ENCODE measurements at regions not wholly inside any gene's neighbourhood (a gene's known extent, or its start where the extent isn't known, plus 50 kb on each side); places are given as distances from the start of the nearest gene placed in this dataset.

DNA sequence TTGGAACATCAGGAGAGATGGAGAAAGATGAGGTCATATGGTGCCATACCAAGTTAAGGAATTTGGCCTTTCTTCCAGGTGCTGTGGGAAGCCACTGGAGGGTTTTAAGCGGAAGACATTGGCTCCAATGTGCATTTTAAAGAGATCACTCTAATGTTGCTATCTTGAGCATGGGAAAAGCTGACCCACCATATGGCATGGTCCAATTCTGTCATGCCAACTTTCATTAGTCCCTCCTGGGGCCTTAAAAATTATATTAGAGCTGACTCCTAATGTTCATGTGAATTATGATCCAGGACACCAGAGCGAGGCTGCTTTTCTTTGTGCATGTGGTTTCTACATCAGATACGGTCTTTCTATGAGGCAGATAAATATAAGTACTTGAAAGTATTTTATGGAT lies 335.0 kb upstream of the TSHZ2 start:
- H3K27ac ChIP-seq (ENCODE audit: low read length), result no peak overlapping the region
- no peak overlapping the region for H3K4me2 ChIP-seq (ENCODE audit: low read depth, low read length)
- no peaks in the 10 kb centered on the region for H4K20me1 ChIP-seq (ENCODE audit: insufficient read depth, low read length)
- no peaks in the 10 kb centered on the region for H3K36me3 ChIP-seq (replicated peaks; ENCODE audit: insufficient read depth, low read length)
- H3K9me2 ChIP-seq (replicated peaks; ENCODE audit: insufficient read depth, low read length), result no peaks in the 10 kb centered on the region
- no peaks in the 10 kb centered on the region for H3F3A ChIP-seq (ENCODE audit: insufficient read depth, low read length)
- H3K4me3 ChIP-seq (ENCODE audit: low read length), result no peak overlapping the region
- H3K9me3 ChIP-seq (replicated peaks; ENCODE audit: insufficient read depth, low read length), result no peaks in the 10 kb centered on the region
- no peaks in the 10 kb centered on the region for H3K79me2 ChIP-seq (ENCODE audit: low read length)
- no peaks in the 10 kb centered on the region for H3K4me1 ChIP-seq (ENCODE audit: low read length)
- no peak for DNase-seq
- H3K27me3 ChIP-seq (replicated peaks; ENCODE audit: insufficient read depth, low read length), result no peaks in the 10 kb centered on the region
- H3K9ac ChIP-seq (ENCODE audit: low read length), result no peak overlapping the region
- no peak overlapping the region for H2AFZ ChIP-seq (ENCODE audit: low read length)
- TF ChIP-seq EZH2 (optimal IDR thresholded peaks at IDR 0.05; ENCODE audit: low read depth, low read length) (no peak), EZH2phosphoT487 (IDR thresholded peaks at IDR 0.05; ENCODE audit: low read length) (no peak)
- TF ChIP-seq, protein P1, sequence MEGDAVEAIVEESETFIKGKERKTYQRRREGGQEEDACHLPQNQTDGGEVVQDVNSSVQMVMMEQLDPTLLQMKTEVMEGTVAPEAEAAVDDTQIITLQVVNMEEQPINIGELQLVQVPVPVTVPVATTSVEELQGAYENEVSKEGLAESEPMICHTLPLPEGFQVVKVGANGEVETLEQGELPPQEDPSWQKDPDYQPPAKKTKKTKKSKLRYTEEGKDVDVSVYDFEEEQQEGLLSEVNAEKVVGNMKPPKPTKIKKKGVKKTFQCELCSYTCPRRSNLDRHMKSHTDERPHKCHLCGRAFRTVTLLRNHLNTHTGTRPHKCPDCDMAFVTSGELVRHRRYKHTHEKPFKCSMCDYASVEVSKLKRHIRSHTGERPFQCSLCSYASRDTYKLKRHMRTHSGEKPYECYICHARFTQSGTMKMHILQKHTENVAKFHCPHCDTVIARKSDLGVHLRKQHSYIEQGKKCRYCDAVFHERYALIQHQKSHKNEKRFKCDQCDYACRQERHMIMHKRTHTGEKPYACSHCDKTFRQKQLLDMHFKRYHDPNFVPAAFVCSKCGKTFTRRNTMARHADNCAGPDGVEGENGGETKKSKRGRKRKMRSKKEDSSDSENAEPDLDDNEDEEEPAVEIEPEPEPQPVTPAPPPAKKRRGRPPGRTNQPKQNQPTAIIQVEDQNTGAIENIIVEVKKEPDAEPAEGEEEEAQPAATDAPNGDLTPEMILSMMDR (IDR thresholded peaks at IDR 0.05; ENCODE audit: low read length), result no peak

DNA sequence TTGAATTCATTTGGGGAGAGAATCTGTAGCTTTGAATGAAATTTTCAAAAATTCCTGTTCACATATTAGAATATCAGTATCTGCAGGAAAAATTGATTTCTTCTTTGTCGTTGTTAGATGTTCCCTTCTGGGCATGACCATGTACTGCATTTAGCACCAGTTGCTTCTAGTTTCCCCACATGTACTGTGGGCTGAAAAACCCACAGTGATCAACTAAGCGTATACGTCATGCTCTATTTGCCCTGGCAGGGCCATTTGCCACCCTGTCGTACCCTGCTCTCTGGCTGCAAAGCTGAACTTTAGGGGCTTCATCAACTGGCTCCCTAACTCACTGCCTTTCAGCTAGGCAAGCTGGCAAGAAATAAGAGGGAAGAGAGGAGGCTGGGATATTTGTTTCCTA lies 340.7 kb upstream of the TSHZ2 start:
- Histone ChIP-seq H4K20me1 (ENCODE audit: insufficient read depth, low read length) (no peaks in the 10 kb centered on the region), H3K9ac (ENCODE audit: low read length) (no peak overlapping the region), H2AFZ (ENCODE audit: low read length) (no peak overlapping the region), H3K9me3 (replicated peaks; ENCODE audit: insufficient read depth, low read length) (no peaks in the 10 kb centered on the region), H3K36me3 (replicated peaks; ENCODE audit: insufficient read depth, low read length) (no peaks in the 10 kb centered on the region), H3F3A (ENCODE audit: insufficient read depth, low read length) (no peaks in the 10 kb centered on the region), H3K4me1 (ENCODE audit: low read length) (no peaks in the 10 kb centered on the region), H3K9me2 (replicated peaks; ENCODE audit: insufficient read depth, low read length) (no peaks in the 10 kb centered on the region), H3K4me2 (ENCODE audit: low read depth, low read length) (no peak overlapping the region), H3K79me2 (ENCODE audit: low read length) (no peaks in the 10 kb centered on the region), H3K27me3 (replicated peaks; ENCODE audit: insufficient read depth, low read length) (no peaks in the 10 kb centered on the region), H3K27ac (ENCODE audit: low read length) (no peak overlapping the region), H3K4me3 (ENCODE audit: low read length) (no peak overlapping the region)
- DNase-seq, result no peak
- TF ChIP-seq EZH2phosphoT487 (IDR thresholded peaks at IDR 0.05; ENCODE audit: low read length) (no peak), EZH2 (optimal IDR thresholded peaks at IDR 0.05; ENCODE audit: low read depth, low read length) (no peak)
- TF ChIP-seq, protein P1 (IDR thresholded peaks at IDR 0.05; ENCODE audit: low read length), result no peak

DNA sequence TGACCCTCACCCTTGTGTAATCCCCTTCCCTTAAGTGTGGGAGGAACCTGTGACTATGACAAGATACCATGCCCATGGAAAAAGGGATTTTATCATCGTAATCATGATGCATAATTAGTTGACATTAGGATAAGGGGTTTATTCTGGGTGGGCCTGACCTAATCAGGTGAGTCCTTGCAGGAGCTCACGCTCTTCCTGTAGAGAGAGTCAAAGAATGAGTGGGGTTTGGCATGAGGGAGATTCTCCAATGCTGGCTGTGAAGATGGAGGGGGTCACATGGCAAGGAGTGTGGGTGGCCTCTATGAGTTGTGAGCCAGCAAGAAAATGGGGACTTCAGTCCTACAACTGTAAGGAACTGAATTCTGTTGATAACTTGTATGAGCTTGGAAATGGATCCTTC lies 342.0 kb upstream of the TSHZ2 start:
- Histone ChIP-seq H3K36me3 (replicated peaks; ENCODE audit: insufficient read depth, low read length) (no peaks in the 10 kb centered on the region), H3K4me1 (ENCODE audit: low read length) (no peaks in the 10 kb centered on the region), H2AFZ (ENCODE audit: low read length) (no peak overlapping the region), H3K9me3 (replicated peaks; ENCODE audit: insufficient read depth, low read length) (no peaks in the 10 kb centered on the region), H3K27me3 (replicated peaks; ENCODE audit: insufficient read depth, low read length) (no peaks in the 10 kb centered on the region), H4K20me1 (ENCODE audit: insufficient read depth, low read length) (no peaks in the 10 kb centered on the region), H3K79me2 (ENCODE audit: low read length) (no peaks in the 10 kb centered on the region), H3K9ac (ENCODE audit: low read length) (no peak overlapping the region), H3K27ac (ENCODE audit: low read length) (no peak overlapping the region), H3K9me2 (replicated peaks; ENCODE audit: insufficient read depth, low read length) (no peaks in the 10 kb centered on the region), H3K4me3 (ENCODE audit: low read length) (no peak overlapping the region), H3F3A (ENCODE audit: insufficient read depth, low read length) (no peaks in the 10 kb centered on the region), H3K4me2 (ENCODE audit: low read depth, low read length) (no peak overlapping the region)
- no peak for DNase-seq
- TF ChIP-seq EZH2phosphoT487 (IDR thresholded peaks at IDR 0.05; ENCODE audit: low read length) (no peak), EZH2 (optimal IDR thresholded peaks at IDR 0.05; ENCODE audit: low read depth, low read length) (no peak)
- TF ChIP-seq, protein P1 (IDR thresholded peaks at IDR 0.05; ENCODE audit: low read length), result no peak

Data from MM.1S (cell line).